ENCODE measurements at regions not wholly inside any gene's neighbourhood (a gene's known extent, or its start where the extent isn't known, plus 50 kb on each side); places are given as distances from the start of the nearest gene placed in this dataset.

- H3K27me3 Mint-ChIP-seq (ENCODE audit: low read depth): no peaks in the 10 kb centered on the region
- Histone ChIP-seq H2AK5ac (ENCODE audit: insufficient read length, low read length) (no peak overlapping the region), H3K18ac (ENCODE audit: insufficient read length, low read depth, low read length) (no peak overlapping the region), H4K91ac (ENCODE audit: insufficient read length, low read depth, low read length) (no peak overlapping the region), H3K4ac (ENCODE audit: low read depth, low read length) (no peak overlapping the region), H3K9me3 (ENCODE audit: control insufficient read depth, low read depth, low read length) (no peaks in the 10 kb centered on the region), H3K23ac (ENCODE audit: insufficient read length, low read depth, low read length) (no peak overlapping the region), H3K9ac (ENCODE audit: extremely low read depth, insufficient read length, low read length) (no peak overlapping the region), H3K27ac (ENCODE audit: insufficient read length, low read depth, low read length) (no peak overlapping the region), H2BK12ac (ENCODE audit: insufficient read length, low read depth, low read length) (no peak overlapping the region), H3K79me1 (ENCODE audit: insufficient read depth, low read depth, low read length, poor library complexity, severe bottlenecking) (no peaks in the 10 kb centered on the region), H2BK5ac (ENCODE audit: insufficient read length, low read length) (no peak overlapping the region), H4K8ac (replicated peaks; ENCODE audit: insufficient read length, low read depth, low read length) (no peak overlapping the region), H2BK120ac (ENCODE audit: low read depth, low read length, poor library complexity, severe bottlenecking) (no peak overlapping the region), H3K4me1 (ENCODE audit: insufficient read depth, low read length) (no peaks in the 10 kb centered on the region), H3K27me3 (ENCODE audit: insufficient read depth, low read length) (no peaks in the 10 kb centered on the region), H4K5ac (ENCODE audit: insufficient read length, low read depth, low read length) (no peak overlapping the region), H2BK20ac (ENCODE audit: low read depth, low read length, poor library complexity, severe bottlenecking) (no peak overlapping the region), H2BK15ac (ENCODE audit: low read depth, low read length) (no peak overlapping the region), H3K4me2 (ENCODE audit: insufficient read depth, insufficient read length, low read length) (no peak overlapping the region), H3K79me2 (ENCODE audit: insufficient read depth, low read length) (no peaks in the 10 kb centered on the region), H3K14ac (ENCODE audit: insufficient read depth, low read length) (no peak overlapping the region), H3K23me2 (ENCODE audit: insufficient read length, low read depth, low read length, poor library complexity, severe bottlenecking) (no peaks in the 10 kb centered on the region), H4K20me1 (ENCODE audit: control insufficient read depth, insufficient read depth, insufficient read length) (no peaks in the 10 kb centered on the region), H3T11ph (ENCODE audit: low read length) (no peak overlapping the region), H2AFZ (ENCODE audit: low read length) (no peak overlapping the region), H3K56ac (ENCODE audit: insufficient read length, low read depth, low read length) (no peak overlapping the region)
- H3K27ac Mint-ChIP-seq: no peak overlapping the region
- TF ChIP-seq CTCF (conservative IDR thresholded peaks at IDR 0.05): no peak
- H3K4me1 Mint-ChIP-seq: peaks cover 0 to 2% of the 10 kb centered on the region in 2 experiments; a peak in 1 of 4 replicates
- no peak for DNase-seq
- H3K36me3 Mint-ChIP-seq (ENCODE audit: insufficient read depth in 1 of 3, low read depth in 3 of 3): peaks cover 0 to 7% (median 1%) of the 10 kb centered on the region in 3 experiments; a peak in 2 of 7 replicates
- no CpG with 5 or more reads among the region's 7 CpGs for WGBS (ENCODE audit: extremely low coverage, insufficient read length, low lambda C conversion rate)
- H3K9me3 Mint-ChIP-seq: peaks cover 4 to 6% of the 10 kb centered on the region in 2 experiments; a peak in 4 of 5 replicates
- no peak overlapping the region for H3K4me3 Mint-ChIP-seq
Measured at GRCh38 chr6:153976921-153977693, 61.9 kb upstream of the OPRM1 start.
